ENCODE measurements at regions not wholly inside any gene's neighbourhood (a gene's known extent, or its start where the extent isn't known, plus 50 kb on each side); places are given as distances from the start of the nearest gene placed in this dataset.

GRCh38 chr2:60648191-60648590 is 94.7 kb upstream of the BCL11A start:
- no peak overlapping the region for H3K4me3 ChIP-seq (ENCODE audit: low read depth, low read length)
- no peak for TF ChIP-seq CTCF (IDR thresholded peaks at IDR 0.05; ENCODE audit: control insufficient read depth, extremely low read depth, insufficient read depth)
- DNase-seq (ENCODE audit: low read depth): no peak

- no peak for DNase-seq (ENCODE audit: low read depth)
- no peak overlapping the region for H3K4me3 ChIP-seq (ENCODE audit: low read depth, low read length)
- TF ChIP-seq CTCF (IDR thresholded peaks at IDR 0.05; ENCODE audit: control insufficient read depth, extremely low read depth, insufficient read depth): no peak
These were observed 96.3 kb upstream of the BCL11A start for GRCh38 chr2:60649721-60650120.

- no peak for TF ChIP-seq CTCF (IDR thresholded peaks at IDR 0.05; ENCODE audit: control insufficient read depth, extremely low read depth, insufficient read depth)
- no peak for DNase-seq (ENCODE audit: low read depth)
- H3K4me3 ChIP-seq (ENCODE audit: low read depth, low read length): no peak overlapping the region
These were observed 99.4 kb upstream of the BCL11A start for GRCh38 chr2:60652832-60653340.

- no peak for DNase-seq (ENCODE audit: low read depth)
- no peak for TF ChIP-seq CTCF (IDR thresholded peaks at IDR 0.05; ENCODE audit: control insufficient read depth, extremely low read depth, insufficient read depth)
- H3K4me3 ChIP-seq (ENCODE audit: low read depth, low read length): no peak overlapping the region
These were observed 98.4 kb upstream of the PAPOLG start for GRCh38 chr2:60657673-60658072.

GRCh38 chr2:60659026-60659425 is 97.0 kb upstream of the PAPOLG start:
- DNase-seq (ENCODE audit: low read depth): no peak

GRCh38 chr2:60661073-60661738 is 94.9 kb upstream of the PAPOLG start:
- TF ChIP-seq CTCF (IDR thresholded peaks at IDR 0.05; ENCODE audit: control insufficient read depth, extremely low read depth, insufficient read depth): no peak
- no peak for DNase-seq (ENCODE audit: low read depth)
- H3K4me3 ChIP-seq (ENCODE audit: low read depth, low read length): no peak overlapping the region

More at GRCh38 chr2:60659026-60659425, 97.0 kb upstream of the PAPOLG start:
- H3K4me3 ChIP-seq (ENCODE audit: low read depth, low read length): no peak overlapping the region
- TF ChIP-seq CTCF (IDR thresholded peaks at IDR 0.05; ENCODE audit: control insufficient read depth, extremely low read depth, insufficient read depth): peak; percentile 26; the same call in 1 of the 2 replicates

GRCh38 chr2:60662781-60663180 is 93.3 kb upstream of the PAPOLG start:
- no peak for DNase-seq (ENCODE audit: low read depth)

More at GRCh38 chr2:60662781-60663180, 93.3 kb upstream of the PAPOLG start:
- no peak for TF ChIP-seq CTCF (IDR thresholded peaks at IDR 0.05; ENCODE audit: control insufficient read depth, extremely low read depth, insufficient read depth)
- H3K4me3 ChIP-seq (ENCODE audit: low read depth, low read length): no peak overlapping the region
